Central memory CD8-positive, alpha-beta T cell (primary cell): ENCODE measurements at regions not wholly inside any gene's neighbourhood (a gene's known extent, or its start where the extent isn't known, plus 50 kb on each side); places are given as distances from the start of the nearest gene placed in this dataset.

Experiments
- ATAC-seq: fragments of 150-1000 bp; cut with Tn5 transposase; replicated peaks from 2 replicates; pipeline ENCODE4 v1.10.0; 2022; ENCODE audit warnings: mild to moderate bottlenecking, moderate FRiP score, moderate number of reproducible peaks; ENCODE audit not compliant: poor library complexity, severe bottlenecking; ENCODE audit errors: extremely low read depth
- DNase-seq, 2 donors: peaks; one replicate each; pipeline ENCODE4 v3.0.0; 2021; ENCODE audit warnings: low spot score in 2 of 2
- H3K27ac Mint-ChIP-seq: one replicate; pipeline ENCODE4 v1.8.0; 2022; ENCODE audit warnings: low read depth, mild to moderate bottlenecking, moderate library complexity, mixed read lengths
- H3K27me3 Mint-ChIP-seq: one replicate; pipeline ENCODE4 v1.8.0; 2022; ENCODE audit warnings: mixed read lengths
- H3K36me3 Mint-ChIP-seq: one replicate; pipeline ENCODE4 v1.8.0; 2022; ENCODE audit warnings: mild to moderate bottlenecking, moderate library complexity, mixed read lengths; ENCODE audit not compliant: insufficient read depth
- H3K4me1 Mint-ChIP-seq: one replicate; pipeline ENCODE4 v1.8.0; 2022; ENCODE audit warnings: mixed read lengths
- H3K4me3 Mint-ChIP-seq: one replicate; pipeline ENCODE4 v1.8.0; 2022; ENCODE audit warnings: mild to moderate bottlenecking, moderate library complexity, mixed read lengths
- H3K9me3 Mint-ChIP-seq: one replicate; pipeline ENCODE4 v1.8.0; 2022; ENCODE audit warnings: mixed read lengths

DNA sequence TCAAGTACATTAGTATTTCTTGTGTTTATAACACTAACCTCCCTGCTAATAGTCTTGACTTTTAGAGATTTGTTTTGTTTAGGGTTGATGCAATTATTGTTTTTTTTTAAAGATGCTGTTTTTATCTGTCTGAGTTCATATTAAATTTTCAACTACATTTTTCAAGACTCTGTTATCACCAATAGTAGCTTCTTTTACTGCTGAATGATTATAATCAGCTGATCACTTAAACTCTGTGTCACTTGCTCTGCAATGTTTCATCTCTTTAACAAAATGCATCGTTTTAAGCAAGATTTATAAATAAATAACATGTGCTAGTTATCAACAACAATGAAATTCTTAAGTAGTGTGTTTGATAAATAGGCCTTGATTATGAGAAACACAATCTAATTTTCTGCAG, 920.9 kb upstream of the PCDH20 start:
- peaks cover 19% of the 10 kb centered on the region for H3K9me3 Mint-ChIP-seq
- no peaks in the 10 kb centered on the region for H3K36me3 Mint-ChIP-seq
- ATAC-seq, result no peak

GRCh38 chr13:62333466-62333865, 917.8 kb upstream of the PCDH20 start:
- no peak for ATAC-seq
- H3K27ac Mint-ChIP-seq, result no peak overlapping the region
- H3K4me3 Mint-ChIP-seq, result no peak overlapping the region
- H3K36me3 Mint-ChIP-seq, result no peaks in the 10 kb centered on the region
- no peaks in the 10 kb centered on the region for H3K4me1 Mint-ChIP-seq
- H3K9me3 Mint-ChIP-seq, result peaks cover 29% of the 10 kb centered on the region
- no peaks in the 10 kb centered on the region for H3K27me3 Mint-ChIP-seq
- DNase-seq, result no peak

More for the DNA sequence above, 920.9 kb upstream of the PCDH20 start:
- H3K4me1 Mint-ChIP-seq, result no peaks in the 10 kb centered on the region
- H3K27me3 Mint-ChIP-seq, result no peaks in the 10 kb centered on the region
- no peak overlapping the region for H3K27ac Mint-ChIP-seq
- no peak for DNase-seq
- H3K4me3 Mint-ChIP-seq, result no peak overlapping the region

DNA sequence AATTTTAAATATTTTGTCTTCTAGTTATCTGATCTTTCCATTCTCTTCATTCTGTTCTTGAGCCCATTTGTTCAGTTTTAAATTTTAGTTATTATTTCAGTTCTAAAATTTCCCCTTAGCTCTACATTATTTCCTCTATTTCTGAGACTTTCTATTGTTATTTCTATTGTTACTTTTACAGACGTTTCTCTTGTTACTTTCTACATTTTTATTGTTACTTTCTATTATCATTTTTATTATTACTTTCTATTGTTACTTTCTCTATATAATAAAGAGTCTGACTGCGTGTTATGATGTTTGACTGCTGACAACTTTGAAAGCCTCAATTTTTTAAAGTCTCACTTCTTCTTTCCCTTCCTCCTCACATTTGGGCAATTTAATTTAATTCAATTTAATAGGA, 915.7 kb upstream of the PCDH20 start:
- H3K27ac Mint-ChIP-seq, result no peak overlapping the region
- H3K4me1 Mint-ChIP-seq, result no peaks in the 10 kb centered on the region
- H3K9me3 Mint-ChIP-seq, result peaks cover 36% of the 10 kb centered on the region

DNA sequence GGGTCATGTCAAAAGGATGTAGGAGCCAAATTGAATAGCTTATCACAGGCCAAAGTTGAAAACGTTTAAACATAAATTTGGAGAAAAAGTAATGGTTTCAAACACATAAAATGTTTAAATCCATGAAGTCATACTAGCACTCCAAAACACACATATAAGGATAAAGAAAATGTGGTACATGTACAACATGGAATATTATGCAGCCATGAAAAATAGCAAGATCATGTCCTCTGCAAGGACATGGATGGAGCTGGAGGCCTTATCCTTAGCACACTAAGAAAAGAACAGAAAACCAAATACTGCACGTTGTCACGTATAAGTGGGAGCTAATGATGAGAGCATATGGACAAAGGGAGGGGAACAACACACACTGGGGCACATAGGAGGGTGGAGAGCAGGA, 911.7 kb upstream of the PCDH20 start:
- Mint-ChIP-seq H3K27ac (no peak overlapping the region), H3K9me3 (peaks cover 22% of the 10 kb centered on the region), H3K36me3 (no peaks in the 10 kb centered on the region), H3K27me3 (no peaks in the 10 kb centered on the region), H3K4me1 (no peaks in the 10 kb centered on the region), H3K4me3 (no peak overlapping the region)
- no peak for ATAC-seq
- no peak for DNase-seq

More for the DNA sequence above, 915.7 kb upstream of the PCDH20 start:
- DNase-seq (no peak), ATAC-seq (no peak)
- H3K4me3 Mint-ChIP-seq, result no peak overlapping the region
- H3K27me3 Mint-ChIP-seq, result no peaks in the 10 kb centered on the region
- H3K36me3 Mint-ChIP-seq, result no peaks in the 10 kb centered on the region

DNA sequence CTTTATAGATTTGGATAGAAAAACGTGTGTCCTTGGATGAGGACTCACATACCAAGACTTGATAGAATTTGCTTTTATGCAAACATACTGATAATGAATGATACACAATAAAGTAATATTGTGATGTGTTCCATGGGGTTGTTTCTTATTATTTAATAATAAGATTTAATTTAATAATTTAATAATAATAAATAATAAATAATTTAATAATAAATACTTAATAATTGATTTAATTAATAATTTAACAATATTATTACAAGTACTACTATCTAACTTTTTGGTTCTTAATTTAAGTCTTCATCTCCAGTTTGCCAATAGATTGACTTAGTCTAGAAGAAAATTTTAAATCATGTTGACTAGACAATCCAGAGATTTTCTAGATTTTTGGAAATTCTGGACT, 909.2 kb upstream of the PCDH20 start:
- ATAC-seq (no peak), DNase-seq (no peak)
- H3K27ac Mint-ChIP-seq, result no peak overlapping the region
- no peaks in the 10 kb centered on the region for H3K4me1 Mint-ChIP-seq
- no peaks in the 10 kb centered on the region for H3K36me3 Mint-ChIP-seq
- H3K9me3 Mint-ChIP-seq, result peaks cover 7% of the 10 kb centered on the region
- no peaks in the 10 kb centered on the region for H3K27me3 Mint-ChIP-seq
- no peak overlapping the region for H3K4me3 Mint-ChIP-seq

DNA sequence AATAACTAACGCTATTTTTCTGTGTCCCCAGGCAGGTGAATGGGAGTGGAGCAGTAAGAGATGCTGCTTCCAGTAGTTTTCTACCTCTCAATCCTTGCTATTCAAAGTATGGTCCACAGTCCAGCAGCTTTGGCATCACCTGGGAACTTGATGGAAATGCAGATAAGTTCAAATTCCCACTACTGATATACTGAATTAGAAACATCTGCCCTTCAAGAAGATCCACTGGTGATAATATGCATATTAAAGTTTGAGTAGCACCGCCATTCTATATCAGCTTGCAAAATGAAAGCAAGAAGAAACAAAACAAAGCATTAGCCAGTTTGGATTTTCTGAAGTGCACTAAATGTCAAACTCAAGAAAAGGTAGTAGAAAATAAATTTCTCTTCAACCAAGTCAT, 906.2 kb upstream of the PCDH20 start:
- H3K4me3 Mint-ChIP-seq, result no peak overlapping the region
- H3K36me3 Mint-ChIP-seq, result no peaks in the 10 kb centered on the region
- H3K27me3 Mint-ChIP-seq, result no peaks in the 10 kb centered on the region
- DNase-seq, result no peak
- H3K27ac Mint-ChIP-seq, result no peak overlapping the region
- H3K9me3 Mint-ChIP-seq, result peaks cover 5% of the 10 kb centered on the region
- H3K4me1 Mint-ChIP-seq, result no peaks in the 10 kb centered on the region
- no peak for ATAC-seq

- Mint-ChIP-seq H3K4me3 (no peak overlapping the region), H3K36me3 (no peaks in the 10 kb centered on the region), H3K27me3 (no peaks in the 10 kb centered on the region), H3K9me3 (peaks cover 5% of the 10 kb centered on the region), H3K27ac (no peak overlapping the region), H3K4me1 (no peaks in the 10 kb centered on the region)
- ATAC-seq (no peak), DNase-seq (no peak)
These were observed 905.5 kb upstream of the PCDH20 start for GRCh38 chr13:62321139-62321538.

DNA sequence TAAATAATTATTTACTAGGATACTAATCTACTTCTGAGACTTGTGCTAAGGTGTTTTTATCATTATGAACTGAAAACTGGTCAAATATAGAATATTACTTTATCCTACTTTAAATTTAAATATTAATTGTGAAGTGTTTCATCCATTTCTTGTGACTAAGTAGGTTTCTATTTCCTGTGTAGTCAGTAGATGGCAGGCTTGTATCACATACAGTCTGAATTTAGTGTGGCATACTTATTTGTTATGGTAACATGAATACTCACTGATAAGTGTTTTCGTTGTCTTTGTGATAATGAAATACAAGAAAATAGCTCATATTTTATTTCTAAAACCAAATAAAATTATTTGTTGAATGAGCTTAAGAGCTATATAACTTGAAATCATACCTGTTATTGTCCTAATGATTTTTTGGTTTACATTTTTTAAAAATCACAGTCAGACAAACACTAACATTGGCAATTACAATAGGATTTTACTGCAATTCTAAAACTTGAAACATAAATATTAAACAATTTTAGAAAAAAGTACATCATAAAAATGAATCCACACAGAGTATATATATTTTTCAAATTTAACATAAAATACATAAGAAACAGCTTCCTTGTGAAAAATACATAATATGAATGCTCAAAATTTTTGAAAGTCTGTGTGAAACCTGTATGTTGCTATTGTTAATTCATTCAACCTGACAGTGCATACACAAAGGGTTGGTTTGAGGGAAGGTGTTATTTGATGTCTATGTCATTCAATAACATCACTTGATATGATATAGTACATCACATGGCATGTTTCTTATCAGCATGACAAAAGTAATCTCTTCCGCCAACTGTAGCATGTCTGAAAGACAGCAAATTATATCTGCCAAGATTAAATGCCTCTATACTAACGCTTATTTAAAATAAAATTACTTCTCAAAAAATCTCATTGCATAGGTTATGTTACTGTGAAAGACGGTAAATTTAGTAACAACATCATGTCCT, 904.8 kb upstream of the PCDH20 start:
- Mint-ChIP-seq H3K4me1 (no peaks in the 10 kb centered on the region), H3K27me3 (no peaks in the 10 kb centered on the region), H3K9me3 (peaks cover 5% of the 10 kb centered on the region), H3K27ac (no peak overlapping the region), H3K4me3 (no peak overlapping the region), H3K36me3 (no peaks in the 10 kb centered on the region)
- ATAC-seq, result no peak
- DNase-seq, result no peak

GRCh38 chr13:62309904-62310303, 894.3 kb upstream of the PCDH20 start:
- no peak overlapping the region for H3K27ac Mint-ChIP-seq
- no peak for ATAC-seq
- H3K36me3 Mint-ChIP-seq, result no peaks in the 10 kb centered on the region
- H3K9me3 Mint-ChIP-seq, result peaks cover 11% of the 10 kb centered on the region
- H3K4me3 Mint-ChIP-seq, result no peak overlapping the region
- H3K4me1 Mint-ChIP-seq, result no peaks in the 10 kb centered on the region
- DNase-seq, result no peak
- H3K27me3 Mint-ChIP-seq, result no peaks in the 10 kb centered on the region

DNA sequence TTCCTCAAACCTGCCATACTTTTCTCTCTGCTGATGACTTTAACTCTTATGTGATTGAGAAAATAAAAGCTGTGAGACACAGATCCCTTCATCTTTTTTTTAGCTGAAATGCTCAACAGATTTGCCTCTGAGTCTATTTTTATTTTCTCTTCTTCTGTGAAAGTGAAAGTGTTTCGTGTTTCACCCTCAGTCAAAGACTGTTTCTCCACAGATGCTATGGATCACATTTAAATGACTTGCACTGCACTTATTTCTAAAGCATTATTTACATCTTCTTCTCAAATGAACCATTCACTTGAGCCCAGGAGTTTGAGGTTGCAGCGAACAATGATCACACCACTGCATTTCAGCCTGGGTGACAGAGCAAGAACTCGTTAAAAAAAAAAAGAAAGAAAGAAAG, 890.1 kb upstream of the PCDH20 start:
- H3K4me1 Mint-ChIP-seq, result no peaks in the 10 kb centered on the region
- peaks cover 9% of the 10 kb centered on the region for H3K9me3 Mint-ChIP-seq
- H3K27me3 Mint-ChIP-seq, result no peaks in the 10 kb centered on the region
- H3K4me3 Mint-ChIP-seq, result no peak overlapping the region
- no peak for DNase-seq
- H3K27ac Mint-ChIP-seq, result no peak overlapping the region
- H3K36me3 Mint-ChIP-seq, result no peaks in the 10 kb centered on the region
- no peak for ATAC-seq

DNA sequence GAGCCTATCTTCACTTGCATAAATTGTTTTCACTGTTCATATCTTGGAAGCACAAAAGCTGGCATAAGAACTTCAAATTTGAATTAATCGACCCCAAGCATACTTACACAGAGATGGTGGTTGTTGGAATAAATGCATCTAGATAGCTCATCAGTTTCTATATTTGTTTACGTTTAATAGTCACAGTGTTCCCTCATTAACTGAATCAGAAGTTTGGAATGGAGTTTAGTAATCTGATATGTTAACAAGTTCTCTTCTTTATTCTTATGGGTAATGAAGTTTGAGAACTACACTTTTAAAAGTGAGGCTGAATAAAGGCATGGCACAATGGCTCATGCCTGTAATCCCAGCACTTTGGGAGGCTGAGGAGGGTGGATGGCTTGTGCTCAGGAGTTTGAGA, 886.7 kb upstream of the PCDH20 start:
- Mint-ChIP-seq H3K27me3 (no peaks in the 10 kb centered on the region), H3K9me3 (peaks cover 9% of the 10 kb centered on the region), H3K27ac (no peak overlapping the region), H3K4me1 (no peaks in the 10 kb centered on the region), H3K4me3 (no peak overlapping the region), H3K36me3 (no peaks in the 10 kb centered on the region)
- no peak for ATAC-seq
- no peak for DNase-seq

- H3K27me3 Mint-ChIP-seq, result no peaks in the 10 kb centered on the region
- no peaks in the 10 kb centered on the region for H3K4me1 Mint-ChIP-seq
- no peak overlapping the region for H3K27ac Mint-ChIP-seq
- H3K36me3 Mint-ChIP-seq, result no peaks in the 10 kb centered on the region
- DNase-seq (no peak), ATAC-seq (no peak)
- H3K4me3 Mint-ChIP-seq, result no peak overlapping the region
- H3K9me3 Mint-ChIP-seq, result peaks cover 6% of the 10 kb centered on the region
These were observed 884.3 kb upstream of the PCDH20 start for GRCh38 chr13:62299988-62300387.

- peaks cover 5% of the 10 kb centered on the region for H3K9me3 Mint-ChIP-seq
- H3K4me3 Mint-ChIP-seq, result no peak overlapping the region
- H3K27me3 Mint-ChIP-seq, result no peaks in the 10 kb centered on the region
- H3K4me1 Mint-ChIP-seq, result no peaks in the 10 kb centered on the region
- DNase-seq, result no peak
- no peak for ATAC-seq
- H3K27ac Mint-ChIP-seq, result no peak overlapping the region
- no peaks in the 10 kb centered on the region for H3K36me3 Mint-ChIP-seq
These were observed 881.2 kb upstream of the PCDH20 start for GRCh38 chr13:62296812-62297211.
